HG03139 (cell line): ENCODE measurements at regions not wholly inside any gene's neighbourhood (a gene's known extent, or its start where the extent isn't known, plus 50 kb on each side); places are given as distances from the start of the nearest gene placed in this dataset.
A peak's percentile ranks its signal among the peaks of the same experiment; 100 is the strongest.

ENCODE experiments used
- ATAC-seq: cut with Tn5 transposase; IDR thresholded peaks from one replicate; pipeline ENCODE4 v1.9.1; 2021; ENCODE audit not compliant: unreplicated experiment

GRCh38 chr4:170657761-170658160 lies 568.0 kb upstream of the AADAT start:
- ATAC-seq: no peak

- ATAC-seq: no peak
These were observed 566.8 kb upstream of the AADAT start for GRCh38 chr4:170656506-170656905.

- ATAC-seq: no peak
These were observed 562.8 kb upstream of the AADAT start for GRCh38 chr4:170652571-170652970.

DNA sequence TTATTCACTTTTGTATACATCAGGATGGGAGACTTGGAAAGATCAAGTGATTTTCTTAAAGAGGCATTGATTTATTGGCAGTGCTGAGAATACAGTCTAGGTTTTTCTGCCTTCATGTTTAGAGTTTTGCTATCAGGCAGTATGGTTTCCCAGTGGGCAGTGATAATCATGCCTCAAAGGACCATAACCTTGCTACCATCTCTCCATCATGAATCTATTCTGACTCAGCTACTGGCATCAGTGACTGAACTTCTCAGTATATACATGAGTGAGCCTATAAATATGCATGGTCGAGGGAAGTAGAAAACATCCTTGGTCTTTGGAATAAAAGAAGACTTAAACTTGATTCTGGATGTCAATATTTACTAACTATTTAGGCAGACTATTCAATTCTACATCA lies 562.0 kb upstream of the AADAT start:
- no peak for ATAC-seq

DNA sequence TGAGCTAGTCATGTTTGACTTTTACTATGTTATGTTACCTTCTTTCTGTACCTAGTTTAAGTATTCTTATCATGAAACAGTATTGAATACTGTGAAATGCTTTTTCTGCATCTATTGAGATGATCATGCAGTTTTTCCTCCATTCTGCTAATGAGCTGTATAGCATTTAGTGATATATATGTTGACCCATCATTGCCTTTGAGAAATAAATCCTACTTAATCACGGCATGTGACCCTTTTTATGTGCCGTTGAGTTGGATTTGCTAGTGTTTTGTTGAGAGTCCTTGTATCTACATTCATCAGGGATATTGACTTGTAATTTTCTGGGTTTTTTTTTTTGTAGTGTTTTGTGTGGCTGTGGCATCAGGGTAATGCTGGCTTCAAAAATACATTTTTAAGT lies 537.7 kb upstream of the AADAT start:
- ATAC-seq: no peak

DNA sequence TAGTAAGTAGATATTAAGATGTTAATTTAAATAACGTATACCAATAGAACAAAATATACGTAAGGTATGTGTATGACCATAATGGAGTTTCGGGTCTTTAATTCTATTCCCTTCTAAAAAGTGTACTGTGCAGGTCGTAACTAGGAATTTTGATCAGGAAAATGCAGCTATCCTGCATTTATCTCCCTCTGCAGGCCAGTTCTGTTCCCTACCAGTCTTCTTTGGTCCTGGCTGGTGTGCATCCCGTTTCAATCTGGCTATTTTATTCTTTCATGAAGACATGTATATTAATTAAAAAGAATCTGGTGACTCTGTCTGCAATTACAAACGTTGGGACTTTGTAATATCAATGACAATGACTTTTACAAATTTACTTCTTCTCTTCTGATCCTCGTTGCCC lies 534.1 kb upstream of the AADAT start:
- ATAC-seq: no peak

GRCh38 chr4:170610434-170610833 lies 520.7 kb upstream of the AADAT start:
- ATAC-seq: no peak

GRCh38 chr4:170599894-170600293 lies 510.1 kb upstream of the AADAT start:
- no peak for ATAC-seq

DNA sequence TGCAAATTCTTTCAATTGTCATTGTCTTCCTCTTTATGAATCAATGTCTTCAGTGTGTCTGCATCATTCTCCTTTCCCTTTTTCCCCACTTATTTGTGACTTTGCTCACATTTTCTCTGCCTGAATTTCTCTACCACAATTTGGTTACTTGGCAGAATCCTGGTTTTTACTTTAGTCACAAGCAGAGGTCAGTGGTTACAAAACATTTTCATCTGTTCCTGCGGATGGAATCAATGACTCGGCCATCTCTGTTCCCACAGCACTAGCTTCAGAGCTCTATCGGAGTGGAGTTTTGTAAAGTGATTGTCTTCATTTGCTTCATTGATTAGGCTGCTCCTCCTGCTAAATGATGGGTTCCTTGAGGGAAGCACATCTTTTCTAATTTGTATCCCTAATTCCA lies 501.3 kb upstream of the AADAT start:
- no peak for ATAC-seq

DNA sequence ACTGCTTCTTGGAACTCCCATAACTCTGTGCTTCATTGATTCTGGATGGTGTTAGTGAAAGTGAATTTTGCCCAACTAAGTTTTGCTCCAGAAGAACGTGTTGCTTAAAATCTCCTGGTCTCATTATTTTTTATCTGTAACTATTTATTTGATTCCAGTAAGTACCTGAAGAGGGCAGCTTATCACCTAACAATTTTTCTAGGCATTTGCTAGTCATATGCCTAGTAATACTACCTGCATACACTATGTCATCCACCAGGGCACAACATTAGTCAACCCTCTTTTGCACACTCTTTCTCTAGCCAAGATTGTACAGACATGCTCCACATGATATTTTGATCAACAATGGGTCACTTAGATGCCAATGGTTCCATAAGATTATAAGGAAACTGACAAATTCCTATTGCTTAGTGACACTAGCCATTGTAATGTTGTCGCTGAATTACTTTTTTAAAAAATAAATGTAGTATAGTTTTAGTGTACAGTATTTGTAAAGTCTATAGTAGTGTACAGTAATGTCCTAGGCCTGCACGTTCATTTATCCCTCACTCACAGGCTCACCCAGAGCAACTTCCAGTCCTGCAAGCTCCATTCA lies 499.9 kb upstream of the AADAT start:
- ATAC-seq: peak; percentile 80

- ATAC-seq: no peak
These were observed 492.2 kb upstream of the AADAT start for GRCh38 chr4:170581969-170582368.

DNA sequence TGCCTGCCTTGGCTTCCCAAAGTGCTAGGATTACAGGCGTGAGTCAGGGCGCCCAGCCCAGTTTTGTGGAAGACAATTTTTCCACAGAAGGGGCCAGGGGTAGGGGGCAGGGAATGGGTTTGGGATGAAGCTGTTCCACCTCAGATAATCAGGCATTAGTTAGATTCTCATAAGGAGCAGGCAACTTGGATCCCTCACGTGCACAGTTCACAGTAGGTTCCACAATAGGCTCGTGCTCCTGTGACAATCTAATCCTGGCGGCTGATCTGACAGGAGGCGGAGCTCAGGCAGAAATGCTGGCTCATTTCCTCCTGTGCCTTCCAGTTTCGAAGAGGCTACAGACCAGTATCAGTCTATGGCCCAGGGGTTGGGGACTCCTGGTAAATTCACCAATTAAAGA lies 491.6 kb upstream of the AADAT start:
- ATAC-seq: no peak

- no peak for ATAC-seq
These were observed 490.9 kb upstream of the AADAT start for GRCh38 chr4:170580651-170581050.

DNA sequence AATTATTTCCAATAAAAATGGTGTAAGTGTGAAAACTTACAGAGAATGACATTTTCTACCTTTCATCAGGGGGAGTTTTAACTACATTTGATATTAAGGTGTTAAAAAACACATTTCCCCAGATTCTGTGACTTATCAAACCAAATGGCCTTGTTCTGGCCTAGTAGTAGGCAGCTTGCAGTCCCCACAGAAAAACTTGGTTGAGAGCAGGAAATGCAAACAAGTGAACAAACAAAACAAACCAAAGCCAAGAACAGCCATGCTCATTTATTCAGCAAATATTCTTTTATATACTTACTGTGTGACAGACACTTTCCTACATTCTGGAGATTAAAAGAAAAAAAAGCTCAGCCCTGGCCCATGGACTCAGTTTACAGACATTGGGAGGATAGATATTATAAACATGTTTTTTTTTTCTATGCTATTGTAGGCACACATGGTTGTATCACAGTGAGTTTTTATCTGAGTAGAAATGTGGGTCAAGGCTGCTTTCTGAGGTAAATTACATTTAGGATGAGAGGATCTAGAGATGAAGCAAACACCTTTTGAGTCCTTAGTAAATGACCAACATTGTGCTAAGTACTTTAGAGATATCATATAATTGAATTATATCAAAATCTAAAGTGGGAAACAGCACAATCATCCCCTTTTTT lies 449.2 kb upstream of the AADAT start:
- ATAC-seq: no peak

DNA sequence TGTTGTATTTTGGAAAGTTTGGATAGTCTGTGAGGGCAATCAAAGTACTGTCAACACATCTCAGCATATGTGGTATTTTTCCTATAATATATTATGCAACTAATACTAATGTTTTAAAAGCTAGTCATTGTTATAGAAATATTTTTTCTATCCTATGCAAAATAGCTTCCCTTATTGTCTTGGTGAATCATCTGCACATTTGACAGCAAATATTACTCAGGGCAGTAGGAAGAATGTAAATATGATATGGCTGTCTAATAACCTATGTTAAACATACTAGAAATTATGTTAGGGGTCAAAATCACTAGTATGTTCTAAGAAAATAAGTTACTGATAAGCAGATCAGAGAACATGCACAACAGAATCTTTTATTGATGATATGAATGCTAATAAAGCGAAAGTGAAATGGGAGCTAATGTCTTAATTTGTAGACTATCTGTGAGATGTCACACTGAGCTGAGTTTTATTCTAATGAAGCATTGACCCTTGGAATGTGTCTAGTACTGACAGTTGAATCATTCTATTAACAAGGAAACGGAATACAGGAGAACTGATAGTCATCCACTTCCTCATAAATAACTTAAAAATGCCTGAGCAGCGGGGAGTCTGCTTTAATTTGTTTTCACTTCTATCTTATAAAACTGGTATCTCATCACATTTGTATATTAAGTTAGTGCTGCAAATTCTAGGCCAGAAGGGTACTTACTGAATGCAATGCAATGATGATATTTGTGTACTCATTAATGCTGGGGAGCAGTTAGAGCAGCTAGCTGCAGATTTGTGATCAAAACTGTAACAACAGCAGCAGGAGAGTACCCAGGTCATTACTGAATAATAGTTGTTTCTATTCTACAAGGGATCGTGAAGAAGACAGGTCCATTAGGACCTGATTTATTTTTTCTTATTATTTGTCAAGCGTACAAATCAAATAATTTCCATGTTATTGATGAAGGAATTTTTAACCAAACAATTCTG lies 440.3 kb upstream of the AADAT start:
- no peak for ATAC-seq

DNA sequence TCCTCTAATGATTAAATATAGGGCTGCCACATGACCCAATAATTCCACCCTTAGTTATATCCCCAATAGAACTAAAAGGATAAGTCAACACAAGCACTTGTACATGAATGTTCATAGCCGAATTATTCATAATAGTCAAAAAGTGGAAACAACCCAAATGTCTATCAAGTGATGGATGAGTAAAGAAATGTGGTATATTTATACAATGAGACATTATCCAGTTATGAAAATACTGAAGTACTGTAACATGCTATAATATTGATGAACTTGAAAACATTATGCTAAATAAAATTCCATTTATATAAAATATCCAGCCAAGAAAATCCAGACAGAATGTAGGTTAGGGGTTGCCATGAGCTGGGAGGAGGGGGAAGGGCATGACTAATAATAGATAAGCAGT lies 436.7 kb upstream of the AADAT start:
- no peak for ATAC-seq

DNA sequence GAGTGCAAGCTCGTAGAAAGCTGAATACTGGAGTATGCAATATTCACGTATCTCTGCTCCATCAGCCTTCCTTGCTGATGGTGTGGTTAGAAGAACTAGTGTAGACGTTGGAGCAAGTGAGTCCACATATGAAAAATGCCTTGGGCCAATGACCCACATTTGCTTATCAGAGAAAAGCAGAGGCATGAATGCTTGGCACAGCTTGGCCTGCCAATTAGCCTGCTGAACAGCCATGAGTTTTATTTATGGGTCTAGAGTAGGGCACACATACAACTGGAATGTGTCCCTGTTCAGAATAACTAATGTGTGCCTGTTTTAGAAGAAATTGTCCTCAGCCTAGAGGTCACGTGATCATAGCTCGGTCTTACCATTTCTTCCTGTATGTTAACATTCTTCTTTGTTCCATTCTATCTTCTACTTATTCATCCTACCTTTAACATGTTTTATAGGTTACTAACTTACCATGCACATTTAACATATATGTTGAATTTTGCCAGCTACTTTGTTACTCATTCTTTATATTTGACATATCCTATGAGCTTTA lies 432.7 kb upstream of the AADAT start:
- no peak for ATAC-seq

GRCh38 chr4:170497689-170498088 lies 407.9 kb upstream of the AADAT start:
- no peak for ATAC-seq

DNA sequence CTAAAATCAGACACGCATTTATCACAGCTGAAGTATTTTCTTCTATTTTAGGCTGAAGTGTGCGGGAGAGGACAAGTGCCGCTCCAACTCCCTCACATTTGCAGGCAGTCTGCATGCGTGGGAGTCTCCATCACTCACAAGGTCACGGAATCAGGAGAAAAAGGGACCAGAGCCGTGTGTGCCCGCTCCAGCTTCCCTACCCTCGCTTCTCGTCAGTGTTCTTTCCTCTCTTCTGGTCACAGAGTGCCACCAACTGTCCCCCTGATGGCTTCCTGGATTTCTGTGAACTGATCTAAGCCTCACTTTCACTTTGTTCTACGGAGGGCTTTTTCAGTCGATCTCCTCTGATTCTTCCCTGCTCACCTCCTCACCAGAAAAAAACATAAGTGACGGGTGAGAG lies 407.4 kb upstream of the AADAT start:
- ATAC-seq: peak; percentile 59

DNA sequence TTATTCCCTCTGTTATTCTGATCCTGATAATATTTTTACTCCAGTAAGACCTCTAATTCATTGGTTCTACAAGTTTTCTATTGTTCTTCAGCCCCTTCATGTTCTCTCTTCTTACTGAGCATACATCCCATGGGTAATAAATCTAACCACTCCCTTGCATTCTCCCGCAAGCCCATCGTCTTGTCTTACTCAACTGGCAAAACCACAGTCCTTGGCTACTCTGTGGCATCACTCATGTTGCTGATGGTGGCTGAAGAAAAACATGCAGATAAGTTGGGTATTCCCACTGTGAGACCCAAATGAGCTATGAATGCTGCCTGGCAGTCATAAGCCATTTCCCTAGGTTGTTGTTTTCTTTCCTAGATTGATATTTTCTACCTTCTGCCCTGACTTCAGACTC lies 402.2 kb upstream of the AADAT start:
- ATAC-seq: no peak

GRCh38 chr4:170476351-170476750 lies 386.6 kb upstream of the AADAT start:
- no peak for ATAC-seq

DNA sequence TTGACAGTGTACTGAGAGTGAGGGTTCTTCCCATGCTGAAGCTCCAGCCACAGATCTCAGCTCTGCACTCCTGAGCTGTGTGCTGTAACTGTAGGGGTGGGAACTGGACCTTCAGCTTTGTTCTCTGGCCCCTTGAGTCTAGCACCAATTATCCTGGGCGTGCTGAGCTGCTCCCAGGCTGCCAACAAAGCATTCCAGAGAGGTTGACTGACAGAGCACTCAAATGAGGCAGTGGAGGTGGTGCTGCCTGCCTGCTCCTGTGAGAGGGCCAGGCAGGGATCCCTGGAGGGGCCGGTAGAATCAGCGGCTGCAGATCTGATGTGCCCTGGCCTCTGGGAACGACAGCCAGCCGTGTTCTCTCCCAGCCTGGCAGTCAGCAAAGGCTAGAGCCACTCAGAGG lies 375.7 kb upstream of the AADAT start:
- no peak for ATAC-seq
